Cardiac fibroblast (primary cell): ENCODE measurements at regions not wholly inside any gene's neighbourhood (a gene's known extent, or its start where the extent isn't known, plus 50 kb on each side); places are given as distances from the start of the nearest gene placed in this dataset.
A peak's percentile ranks its signal among the peaks of the same experiment; 100 is the strongest.

ENCODE experiments used
- DNase-seq, 2 donors: peaks; one replicate each; pipeline versions ENCODE4 v3.0.0 to v3.0.0-alpha.2; 2010; ENCODE audit warnings: low read depth in 2 of 2
- H3K4me3 ChIP-seq, 2 donors: replicated peaks in 1 of 2; 1 replicate in 1 of 2; 2 replicates in 1 of 2; pipeline ENCODE4 v1.5.1; 2011; ENCODE audit warnings: low read depth in 2 of 2, low read length in 2 of 2, mild to moderate bottlenecking in 2 of 2, moderate library complexity in 1 of 2
- CTCF ChIP-seq: IDR thresholded peaks from one replicate; pipeline ENCODE4 v1.5.1; 2011; ENCODE audit warnings: low read depth, mild to moderate bottlenecking, low read length, inconsistent platforms

- H3K4me3 ChIP-seq = no peak overlapping the region
- no peak for DNase-seq
- no peak for TF ChIP-seq CTCF
Measured at GRCh38 chr5:92568522-92568921, 1012.5 kb downstream of the NR2F1-AS1 start.

GRCh38 chr5:92567831-92568450 lies 1013.1 kb downstream of the NR2F1-AS1 start:
- no peak for TF ChIP-seq CTCF
- H3K4me3 ChIP-seq = no peak overlapping the region
- no peak for DNase-seq

- no peak for TF ChIP-seq CTCF
- DNase-seq = no peak
- no peak overlapping the region for H3K4me3 ChIP-seq
Measured at GRCh38 chr5:92566113-92566786, 1014.8 kb downstream of the NR2F1-AS1 start.

- no peak overlapping the region for H3K4me3 ChIP-seq
- DNase-seq = no peak
- no peak for TF ChIP-seq CTCF
Measured at GRCh38 chr5:92565673-92566072, 1015.3 kb downstream of the NR2F1-AS1 start.

- H3K4me3 ChIP-seq = no peak overlapping the region
- no peak for DNase-seq
- TF ChIP-seq CTCF = no peak
Measured at GRCh38 chr5:92562065-92562464, 1019.0 kb downstream of the NR2F1-AS1 start.

GRCh38 chr5:92561411-92561959 lies 1019.5 kb downstream of the NR2F1-AS1 start:
- no peak for TF ChIP-seq CTCF
- no peak overlapping the region for H3K4me3 ChIP-seq
- DNase-seq = peak in 1 of 2 donors; percentile 41
